Cardiac septum (tissue), 1 donor: ENCODE measurements at regions not wholly inside any gene's neighbourhood (a gene's known extent, or its start where the extent isn't known, plus 50 kb on each side); places are given as distances from the start of the nearest gene placed in this dataset.
"Not testable (repeated sequence)": the region's sequence is repeated elsewhere in the genome, so short reads cannot be mapped to it uniquely, and the experiment has no call there.

Experiments
- DNase-seq: peaks from one replicate; pipeline ENCODE4 v3.0.0-alpha.2; 2020; ENCODE audit warnings: low spot score
- intact Hi-C: fragments of 100-400 bp; cut with DNase I; formaldehyde crosslinking; loops from one replicate; pipeline ENCODE4 v1.14.0; 2022
- donor health status: DM: no; HTN: no; CAD: no.

DNA sequence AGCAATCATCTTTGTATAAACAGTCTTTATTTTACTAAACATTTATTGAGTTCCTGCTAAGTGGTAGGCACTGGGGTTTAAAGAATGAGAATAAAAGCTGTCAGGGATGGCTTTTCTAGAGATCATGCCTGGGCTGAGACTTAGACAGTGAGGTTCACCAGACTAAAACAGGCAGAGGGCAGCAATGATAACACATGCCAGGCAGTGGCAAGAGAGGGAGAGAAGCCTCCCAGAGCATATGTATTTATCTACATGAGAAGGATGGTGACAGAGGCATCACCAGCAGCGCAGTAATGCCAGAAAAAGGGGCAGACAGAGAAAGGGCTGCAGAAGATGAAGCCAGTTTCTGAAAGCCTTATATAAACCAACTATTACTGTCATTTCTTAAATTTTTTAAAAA, 121.0 kb upstream of the CCDC180 start:
- intact Hi-C loops = no loop called here
- DNase-seq = no peak

DNA sequence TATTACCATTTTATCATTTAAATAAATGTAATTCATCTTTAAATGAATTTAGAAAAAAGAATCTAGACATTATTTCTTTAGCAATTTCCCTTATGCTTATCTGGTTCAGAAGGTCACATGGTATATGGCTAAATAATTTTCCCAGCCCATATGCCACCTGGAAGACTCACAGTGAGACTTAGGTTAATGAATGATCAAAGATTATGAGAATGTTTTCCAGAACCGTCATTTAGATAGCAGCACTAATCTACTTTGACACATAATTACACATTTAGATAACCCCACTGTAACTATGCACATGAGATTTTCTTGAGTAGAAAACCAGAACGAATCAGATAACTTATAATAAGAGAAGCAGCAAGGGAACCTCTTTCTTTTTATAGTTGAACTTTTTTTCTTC, 124.9 kb upstream of the CCDC180 start:
- intact Hi-C loops, DNase-seq: not testable (repeated sequence)

GRCh38 chr9:97179616-97180015, 127.8 kb upstream of the CCDC180 start:
- intact Hi-C loops = no loop called here
- no peak for DNase-seq

GRCh38 chr9:97176206-97176605, 131.3 kb upstream of the CCDC180 start:
- no peak for DNase-seq
- intact Hi-C loops = no loop called here

DNA sequence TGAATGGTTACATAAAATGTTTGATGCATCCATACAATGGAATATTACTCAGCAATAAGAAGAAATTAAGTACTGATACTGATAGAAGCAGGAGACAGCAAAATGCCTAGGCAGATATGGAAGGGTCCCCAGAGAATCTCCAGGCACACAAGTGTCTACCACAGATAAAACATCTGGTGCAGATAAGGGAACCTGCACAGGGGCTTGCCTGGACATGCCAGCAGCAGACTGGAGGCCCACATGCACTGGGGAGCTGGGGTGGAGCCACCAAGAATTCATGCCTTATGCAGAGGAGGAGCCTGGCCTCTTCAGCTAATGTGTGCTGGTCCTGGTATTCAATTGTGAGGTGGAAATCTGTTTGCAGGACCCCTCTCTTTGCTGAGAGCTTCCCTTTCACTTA, 129.2 kb upstream of the CTSV start:
- DNase-seq, intact Hi-C loops: not testable (repeated sequence)

GRCh38 chr9:97166496-97167138, 127.7 kb upstream of the CTSV start:
- intact Hi-C loops, DNase-seq: not testable (repeated sequence)

DNA sequence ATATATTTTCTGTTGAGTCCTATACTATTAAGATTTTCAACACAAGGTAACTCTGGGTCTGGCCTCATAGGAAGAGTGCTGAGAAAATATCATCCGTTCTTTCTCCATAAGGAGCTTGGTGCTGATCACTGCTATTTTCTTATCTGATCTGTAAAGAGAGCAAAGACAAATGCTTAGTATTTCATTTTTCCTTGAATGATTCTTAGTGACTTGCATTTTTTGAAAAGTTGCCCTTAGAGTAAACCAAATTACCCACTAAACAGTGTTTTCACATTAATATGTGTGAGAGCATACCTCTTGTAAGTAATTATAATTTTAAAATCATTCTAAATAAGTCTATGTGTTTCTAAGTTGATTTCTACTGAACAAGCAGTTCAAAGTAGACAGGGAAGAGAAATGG, 121.3 kb upstream of the CTSV start:
- intact Hi-C loops = no loop called here

DNA sequence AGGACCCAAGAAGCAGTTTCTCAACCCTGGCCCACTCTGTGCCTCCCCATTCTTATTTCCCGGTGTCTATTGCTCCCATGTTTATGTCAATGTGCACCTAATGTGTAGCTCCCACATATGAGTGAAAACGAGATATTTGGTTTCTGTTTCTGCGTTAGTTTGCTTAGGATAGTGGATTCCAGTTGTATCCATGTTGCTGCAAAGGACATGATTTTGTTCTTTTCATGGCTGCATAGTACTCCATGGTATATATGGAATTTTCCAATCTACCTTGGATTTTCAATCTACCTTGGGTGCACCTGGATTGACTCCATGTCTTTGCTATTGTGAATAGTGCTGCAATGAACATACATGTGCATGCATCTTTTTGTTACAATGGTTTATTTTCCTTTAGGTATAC, 119.8 kb upstream of the CTSV start:
- intact Hi-C loops, DNase-seq: not testable (repeated sequence)

More for the DNA sequence above, 121.3 kb upstream of the CTSV start:
- no peak for DNase-seq

GRCh38 chr9:97155441-97155840, 116.5 kb upstream of the CTSV start:
- intact Hi-C loops, DNase-seq: not testable (repeated sequence)

DNA sequence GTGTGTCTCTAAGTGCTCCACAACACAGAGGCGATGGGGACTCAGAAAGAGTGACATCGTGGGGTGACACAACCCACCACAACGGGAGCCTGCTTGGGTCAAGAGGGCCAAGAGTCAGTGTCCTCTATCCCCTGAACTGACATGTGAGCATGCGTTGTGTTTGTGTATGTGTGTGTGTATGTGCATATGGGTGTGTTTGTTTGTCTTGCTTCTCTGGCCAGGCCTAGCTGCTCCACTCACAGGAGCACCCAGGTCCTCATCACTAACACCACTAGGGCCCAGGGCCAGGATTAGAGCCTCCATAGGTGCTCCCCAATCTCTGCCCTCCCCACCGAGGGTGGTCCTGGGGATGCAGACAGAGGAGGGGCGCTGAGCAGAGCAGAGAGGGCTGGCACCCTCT, 115.0 kb upstream of the CTSV start:
- intact Hi-C loops = no loop called here
- no peak for DNase-seq

- intact Hi-C loops, DNase-seq: not testable (repeated sequence)
Measured at GRCh38 chr9:97153160-97153559, 114.2 kb upstream of the CTSV start.

- DNase-seq, intact Hi-C loops: not testable (repeated sequence)
Measured at GRCh38 chr9:97150471-97150870, 111.5 kb upstream of the CTSV start.

- intact Hi-C loops, DNase-seq: not testable (repeated sequence)
Measured at GRCh38 chr9:97148428-97148827, 109.5 kb upstream of the CTSV start.

- intact Hi-C loops = not testable (repeated sequence)
Measured at GRCh38 chr9:97145680-97146079, 106.7 kb upstream of the CTSV start.

DNA sequence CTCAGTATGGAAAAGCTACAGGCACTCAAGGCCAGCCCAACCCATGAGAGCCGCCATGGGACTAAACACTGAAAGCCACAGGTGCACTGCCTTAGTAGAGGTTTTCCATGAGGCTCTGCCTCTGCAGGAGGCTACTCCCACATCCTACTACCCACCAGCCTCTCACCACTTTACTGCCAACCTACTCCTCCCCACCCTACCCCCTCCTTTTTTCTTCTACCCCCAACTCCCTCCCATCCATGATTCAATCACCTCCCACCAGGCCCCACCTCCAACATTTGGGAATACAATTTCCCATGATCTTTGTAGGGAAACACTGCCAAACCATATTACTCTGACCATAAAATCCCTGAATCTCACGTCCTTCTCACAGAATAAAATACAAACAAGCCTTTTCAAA, 101.6 kb upstream of the CTSV start:
- no peak for DNase-seq
- intact Hi-C loops = no loop called here

More at GRCh38 chr9:97145680-97146079, 106.7 kb upstream of the CTSV start:
- DNase-seq = not testable (repeated sequence)

DNA sequence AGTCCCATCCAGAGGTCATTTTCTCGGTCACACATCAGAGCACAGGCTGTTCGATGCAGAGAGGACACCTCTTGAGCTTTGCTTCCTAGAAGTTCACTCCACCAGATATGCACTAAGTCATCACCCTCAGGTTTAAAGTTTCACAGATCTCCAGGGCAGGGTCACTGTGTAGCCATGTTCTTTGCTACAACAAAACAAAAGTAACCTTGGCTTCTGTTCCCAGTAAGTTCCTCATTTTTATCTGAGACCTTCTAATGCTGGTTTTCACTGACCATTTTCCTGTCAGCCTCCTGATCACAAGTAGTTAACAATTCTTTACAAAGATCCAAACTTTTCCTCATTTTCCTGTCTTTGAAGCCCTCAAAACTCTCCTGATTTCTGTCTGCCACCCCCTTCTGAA, 97.5 kb upstream of the CTSV start:
- DNase-seq = no peak
- intact Hi-C loops = no loop called here

GRCh38 chr9:97133966-97134365, 95.0 kb upstream of the CTSV start:
- DNase-seq, intact Hi-C loops: not testable (repeated sequence)

GRCh38 chr9:97132865-97133264, 93.9 kb upstream of the CTSV start:
- intact Hi-C loops = no loop called here
- no peak for DNase-seq

- DNase-seq = not testable (repeated sequence)
Measured at GRCh38 chr9:97130864-97131263, 91.9 kb upstream of the CTSV start.

GRCh38 chr9:97130387-97130786, 91.4 kb upstream of the CTSV start:
- DNase-seq, intact Hi-C loops: not testable (repeated sequence)

More at GRCh38 chr9:97130864-97131263, 91.9 kb upstream of the CTSV start:
- intact Hi-C loops = not testable (repeated sequence)

GRCh38 chr9:97128919-97129318, 90.0 kb upstream of the CTSV start:
- no peak for DNase-seq
- intact Hi-C loops = no loop called here

DNA sequence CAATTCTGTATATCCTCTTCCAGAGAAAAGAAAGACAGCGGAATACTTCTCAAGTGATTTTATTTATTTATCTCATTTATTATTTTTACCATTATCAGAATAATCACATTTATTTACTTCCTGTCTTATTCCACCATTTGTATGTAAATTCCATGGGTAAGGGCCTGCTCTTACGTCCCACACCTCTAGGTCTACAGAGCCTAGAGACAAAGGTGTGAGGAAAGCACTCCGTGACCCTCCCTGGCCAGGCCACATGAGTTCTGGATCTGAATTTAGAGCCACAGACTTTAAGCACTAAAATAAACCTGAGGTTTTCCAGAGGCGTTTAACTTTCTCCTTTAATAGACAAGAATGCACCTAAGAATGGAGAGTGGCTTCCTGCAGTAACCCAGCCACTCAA, 85.3 kb upstream of the CTSV start:
- DNase-seq = no peak

More for the DNA sequence above, 85.3 kb upstream of the CTSV start:
- intact Hi-C loops = no loop called here
